GM19099 (cell line): ENCODE measurements at regions not wholly inside any gene's neighbourhood (a gene's known extent, or its start where the extent isn't known, plus 50 kb on each side); places are given as distances from the start of the nearest gene placed in this dataset.

Experiments
- POLR2A ChIP-seq: IDR thresholded peaks from 3 replicates; pipeline ENCODE4 v1.6.1; 2011; ENCODE audit warnings: low read depth; ENCODE audit not compliant: insufficient read length; ENCODE audit errors: extremely low read depth

GRCh38 chr2:59301466-59302402 is 1060.6 kb upstream of the FANCL start:
- TF ChIP-seq POLR2A = no peak

DNA sequence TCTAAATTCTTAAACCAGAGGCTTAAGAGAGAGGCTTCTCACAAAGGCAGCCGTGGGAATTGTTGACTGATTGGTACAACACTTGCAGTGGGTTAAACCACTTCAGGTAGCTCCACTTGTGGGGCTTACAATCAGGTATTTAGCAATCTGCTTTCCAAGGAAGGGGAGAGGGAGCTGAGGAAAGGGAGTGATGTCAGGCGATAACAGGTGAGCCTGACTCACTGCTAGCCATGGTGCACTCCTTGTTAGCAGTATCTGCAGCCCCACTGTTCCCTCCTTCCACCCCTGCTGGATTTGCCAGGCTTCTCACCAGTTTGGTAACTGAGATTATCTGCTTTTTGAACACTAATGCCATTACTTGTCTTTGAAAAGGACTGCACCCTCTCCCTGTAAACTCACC is 1056.7 kb upstream of the FANCL start:
- no peak for TF ChIP-seq POLR2A

- no peak for TF ChIP-seq POLR2A
Measured at GRCh38 chr2:59296279-59296678, 1055.2 kb upstream of the FANCL start.

DNA sequence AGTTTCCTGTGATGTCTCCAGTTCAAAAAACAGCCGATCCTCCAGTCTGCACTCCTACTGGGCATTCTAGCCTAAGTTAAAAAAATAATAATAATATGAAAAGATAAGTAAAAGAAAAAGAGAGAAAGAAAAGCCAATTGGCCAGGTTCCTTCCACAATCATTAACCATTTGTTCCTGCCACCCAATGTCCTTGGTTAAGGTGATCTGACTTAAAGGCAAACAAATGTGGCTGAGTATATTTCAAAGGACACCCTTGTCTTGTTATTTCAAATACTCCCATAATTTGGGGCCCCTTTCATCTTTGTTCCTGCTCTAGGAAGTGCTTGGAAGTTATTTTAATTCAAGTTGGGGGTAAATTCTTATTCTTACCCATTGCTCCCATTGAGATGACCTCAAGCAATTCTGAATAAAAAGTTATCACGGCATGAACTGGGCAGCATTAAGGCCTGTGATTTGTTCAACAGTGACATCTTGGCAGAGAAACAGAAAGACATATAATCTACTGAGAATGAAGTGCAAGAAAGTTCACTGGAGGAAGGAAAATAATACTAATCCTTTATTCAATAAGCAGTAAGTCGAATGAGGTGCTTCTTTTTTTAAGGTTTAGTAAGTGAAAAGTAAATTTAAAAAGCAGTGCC is 1054.5 kb upstream of the FANCL start:
- TF ChIP-seq POLR2A = no peak

GRCh38 chr2:59288771-59289170 is 1047.6 kb upstream of the FANCL start:
- TF ChIP-seq POLR2A = no peak

- no peak for TF ChIP-seq POLR2A
Measured at GRCh38 chr2:59282374-59283057, 1041.4 kb upstream of the FANCL start.

GRCh38 chr2:59277671-59278070 is 1036.5 kb upstream of the FANCL start:
- TF ChIP-seq POLR2A = no peak

DNA sequence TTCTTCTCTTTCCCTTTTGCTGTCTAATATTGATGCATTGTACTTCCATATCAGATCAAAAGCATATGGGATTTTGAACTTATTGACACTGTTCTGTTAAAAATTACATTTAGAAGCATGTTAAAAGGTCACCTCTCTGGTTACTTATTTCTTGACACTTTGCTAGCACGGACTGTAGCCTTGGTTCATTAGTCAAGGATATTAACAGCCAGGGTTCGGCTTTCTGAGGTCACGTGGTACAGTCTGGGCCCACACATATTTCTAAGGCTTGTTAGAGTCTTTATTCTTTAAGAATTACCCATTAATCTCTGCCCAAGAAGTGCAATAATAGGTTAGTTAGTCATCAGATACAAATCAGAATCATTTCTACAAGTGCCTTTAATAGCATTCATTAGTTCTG is 1035.8 kb upstream of the FANCL start:
- TF ChIP-seq POLR2A = no peak

- no peak for TF ChIP-seq POLR2A
Measured at GRCh38 chr2:59276033-59276432, 1034.9 kb upstream of the FANCL start.

- TF ChIP-seq POLR2A = no peak
Measured at GRCh38 chr2:59266453-59266852, 1025.3 kb upstream of the FANCL start.

DNA sequence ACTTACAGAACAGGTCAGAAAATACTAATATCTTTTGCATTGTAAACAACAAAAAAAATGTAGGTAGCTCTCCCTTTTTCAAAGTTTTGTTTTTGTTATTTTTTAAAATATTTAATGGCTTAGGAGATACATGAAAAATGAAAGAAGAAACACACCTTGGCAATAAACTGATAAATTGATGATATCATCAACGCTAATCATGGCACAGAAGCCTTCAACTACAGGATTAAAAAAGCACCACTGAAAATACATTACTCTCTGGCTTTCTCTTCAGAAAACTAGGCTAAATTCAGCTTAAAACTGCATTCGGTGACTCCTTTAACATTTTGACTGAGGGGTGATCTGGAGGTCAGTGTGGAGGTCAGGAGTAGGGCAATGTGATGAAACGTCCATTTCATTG is 1018.8 kb upstream of the FANCL start:
- no peak for TF ChIP-seq POLR2A

GRCh38 chr2:59256290-59256689 is 1015.2 kb upstream of the FANCL start:
- no peak for TF ChIP-seq POLR2A

- TF ChIP-seq POLR2A = no peak
Measured at GRCh38 chr2:59254279-59254678, 1013.2 kb upstream of the FANCL start.

DNA sequence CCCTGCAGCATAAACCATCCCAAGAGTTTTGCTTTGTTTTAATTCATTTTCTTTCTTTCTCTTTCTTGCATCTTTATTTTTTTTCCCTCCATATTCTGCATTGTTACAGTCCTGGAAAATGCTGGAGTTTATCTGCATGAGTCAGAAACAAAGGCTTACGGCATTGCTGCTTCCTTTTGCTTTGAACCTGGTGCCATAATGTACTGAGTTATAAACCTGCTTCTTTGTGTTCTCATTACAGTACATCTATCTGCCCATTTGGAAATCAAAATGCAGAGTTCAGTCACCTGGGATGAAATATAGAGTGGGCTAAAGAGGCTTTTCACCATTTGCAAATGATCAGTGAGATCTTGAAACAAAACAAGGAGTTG is 1009.2 kb upstream of the FANCL start:
- no peak for TF ChIP-seq POLR2A

DNA sequence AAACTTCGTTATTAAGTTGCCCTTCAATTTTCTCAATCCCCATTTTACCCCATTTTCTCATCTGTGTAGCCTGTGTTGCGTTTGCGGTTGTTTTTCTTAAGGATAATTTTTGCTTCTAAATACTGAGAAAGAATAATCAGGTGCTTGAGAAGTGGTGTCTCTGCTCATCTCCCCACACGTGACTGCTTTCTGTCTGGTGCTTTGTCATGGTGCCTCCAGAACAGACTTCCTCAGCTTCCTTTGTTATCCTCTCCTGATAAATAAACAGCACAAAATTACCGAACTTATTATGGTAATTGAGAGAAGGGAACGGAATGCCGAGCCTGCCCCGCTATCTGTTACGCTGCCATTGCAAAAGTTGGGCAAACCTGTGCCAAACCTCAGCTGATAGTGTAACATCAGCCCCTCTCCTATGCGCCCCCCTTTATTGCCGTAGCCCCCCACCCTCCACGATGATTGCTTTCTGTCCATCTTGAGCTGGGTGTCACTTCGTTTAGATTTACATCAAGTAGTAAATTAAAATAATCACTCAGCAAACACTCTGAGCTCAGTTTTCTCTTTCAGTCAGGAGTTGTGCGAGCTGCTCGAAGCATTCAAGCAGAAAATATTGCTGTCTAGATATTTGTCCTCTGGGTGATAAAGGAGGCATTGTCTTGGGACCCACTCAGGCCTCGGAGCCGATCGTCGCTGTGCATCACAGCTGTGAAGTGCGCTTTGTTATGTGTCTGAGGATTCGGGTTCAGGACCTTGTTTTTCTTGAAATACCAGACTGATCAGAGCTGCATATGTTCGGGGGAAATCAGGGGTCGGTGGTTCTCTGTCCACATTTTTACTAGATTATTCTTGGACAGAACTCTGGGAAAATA is 1008.5 kb upstream of the FANCL start:
- TF ChIP-seq POLR2A = no peak
